Type B pancreatic cell (in vitro differentiated cells): ENCODE measurements at regions not wholly inside any gene's neighbourhood (a gene's known extent, or its start where the extent isn't known, plus 50 kb on each side); places are given as distances from the start of the nearest gene placed in this dataset.

ENCODE experiments used
- DNase-seq: peaks from one replicate; pipeline ENCODE4 v3.0.0; 2021; ENCODE audit warnings: mixed read lengths; ENCODE audit not compliant: unreplicated experiment; ENCODE audit errors: extremely low spot score
- H3K27ac Mint-ChIP-seq: 2 replicates; pipeline ENCODE4 v1.8.0; 2021; ENCODE audit warnings: mild to moderate bottlenecking, mixed read lengths
- H3K27me3 Mint-ChIP-seq: 2 replicates; pipeline ENCODE4 v1.8.0; 2021; ENCODE audit warnings: mixed read lengths
- H3K36me3 Mint-ChIP-seq: 2 replicates; pipeline ENCODE4 v1.8.0; 2021; ENCODE audit warnings: mixed read lengths
- H3K4me1 Mint-ChIP-seq: one replicate; pipeline ENCODE4 v1.8.0; 2021; ENCODE audit warnings: mixed read lengths; ENCODE audit not compliant: unreplicated experiment
- H3K4me3 Mint-ChIP-seq: 2 replicates; pipeline ENCODE4 v1.8.0; 2021; ENCODE audit warnings: mild to moderate bottlenecking, mixed read lengths
- H3K9me3 Mint-ChIP-seq: 2 replicates; pipeline ENCODE4 v1.8.0; 2021; ENCODE audit warnings: mixed read lengths
- TF ChIP-seq, protein P1 (sequence below): fragments of 200-600 bp; sonication (generic); conservative IDR thresholded peaks from 2 replicates; pipeline ENCODE4 v1.5.0; 2021; ENCODE audit warnings: antibody characterized with exemption, mild to moderate bottlenecking

DNA sequence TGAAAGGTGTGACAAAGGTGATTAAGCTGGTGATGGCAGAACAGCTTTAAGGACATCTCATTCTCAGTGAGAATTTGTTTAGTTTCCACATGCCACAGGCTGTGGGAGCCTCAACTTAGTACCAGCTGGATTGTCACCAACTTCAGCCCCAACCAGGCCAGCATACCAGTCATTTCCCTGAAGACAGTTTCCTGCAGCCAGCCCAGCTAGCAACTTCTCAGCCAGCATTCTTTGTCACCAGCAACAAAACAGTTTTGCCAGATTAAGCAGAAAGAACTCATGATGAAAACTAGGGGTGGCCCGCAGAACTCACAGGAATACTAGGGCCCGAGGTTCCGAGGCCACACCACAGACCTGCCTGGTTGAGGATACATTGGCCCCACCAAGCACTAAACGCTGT is 68.8 kb upstream of the UNC5B start:
- no peak for DNase-seq
- Mint-ChIP-seq H3K27me3 (peaks cover 32% of the 10 kb centered on the region), H3K4me1 (no peaks in the 10 kb centered on the region), H3K36me3 (no peaks in the 10 kb centered on the region), H3K4me3 (no peak overlapping the region), H3K9me3 (no peaks in the 10 kb centered on the region), H3K27ac (no peak overlapping the region)
- TF ChIP-seq, protein P1, sequence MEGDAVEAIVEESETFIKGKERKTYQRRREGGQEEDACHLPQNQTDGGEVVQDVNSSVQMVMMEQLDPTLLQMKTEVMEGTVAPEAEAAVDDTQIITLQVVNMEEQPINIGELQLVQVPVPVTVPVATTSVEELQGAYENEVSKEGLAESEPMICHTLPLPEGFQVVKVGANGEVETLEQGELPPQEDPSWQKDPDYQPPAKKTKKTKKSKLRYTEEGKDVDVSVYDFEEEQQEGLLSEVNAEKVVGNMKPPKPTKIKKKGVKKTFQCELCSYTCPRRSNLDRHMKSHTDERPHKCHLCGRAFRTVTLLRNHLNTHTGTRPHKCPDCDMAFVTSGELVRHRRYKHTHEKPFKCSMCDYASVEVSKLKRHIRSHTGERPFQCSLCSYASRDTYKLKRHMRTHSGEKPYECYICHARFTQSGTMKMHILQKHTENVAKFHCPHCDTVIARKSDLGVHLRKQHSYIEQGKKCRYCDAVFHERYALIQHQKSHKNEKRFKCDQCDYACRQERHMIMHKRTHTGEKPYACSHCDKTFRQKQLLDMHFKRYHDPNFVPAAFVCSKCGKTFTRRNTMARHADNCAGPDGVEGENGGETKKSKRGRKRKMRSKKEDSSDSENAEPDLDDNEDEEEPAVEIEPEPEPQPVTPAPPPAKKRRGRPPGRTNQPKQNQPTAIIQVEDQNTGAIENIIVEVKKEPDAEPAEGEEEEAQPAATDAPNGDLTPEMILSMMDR = no peak

- H3K4me1 Mint-ChIP-seq = no peaks in the 10 kb centered on the region
- no peak overlapping the region for H3K4me3 Mint-ChIP-seq
- no peak for DNase-seq
- H3K36me3 Mint-ChIP-seq = no peaks in the 10 kb centered on the region
- H3K27me3 Mint-ChIP-seq = peaks cover 24% of the 10 kb centered on the region
- TF ChIP-seq, protein P1 = no peak
- no peak overlapping the region for H3K27ac Mint-ChIP-seq
- H3K9me3 Mint-ChIP-seq = no peaks in the 10 kb centered on the region
These were observed 67.5 kb upstream of the UNC5B start for GRCh38 chr10:71144824-71145223.

GRCh38 chr10:71145352-71145945 is 66.9 kb upstream of the UNC5B start:
- TF ChIP-seq, protein P1 = no peak
- no peak overlapping the region for H3K4me3 Mint-ChIP-seq
- H3K36me3 Mint-ChIP-seq = no peaks in the 10 kb centered on the region
- no peaks in the 10 kb centered on the region for H3K9me3 Mint-ChIP-seq
- no peaks in the 10 kb centered on the region for H3K4me1 Mint-ChIP-seq
- H3K27me3 Mint-ChIP-seq = peaks cover 24% of the 10 kb centered on the region
- DNase-seq = no peak
- no peak overlapping the region for H3K27ac Mint-ChIP-seq

DNA sequence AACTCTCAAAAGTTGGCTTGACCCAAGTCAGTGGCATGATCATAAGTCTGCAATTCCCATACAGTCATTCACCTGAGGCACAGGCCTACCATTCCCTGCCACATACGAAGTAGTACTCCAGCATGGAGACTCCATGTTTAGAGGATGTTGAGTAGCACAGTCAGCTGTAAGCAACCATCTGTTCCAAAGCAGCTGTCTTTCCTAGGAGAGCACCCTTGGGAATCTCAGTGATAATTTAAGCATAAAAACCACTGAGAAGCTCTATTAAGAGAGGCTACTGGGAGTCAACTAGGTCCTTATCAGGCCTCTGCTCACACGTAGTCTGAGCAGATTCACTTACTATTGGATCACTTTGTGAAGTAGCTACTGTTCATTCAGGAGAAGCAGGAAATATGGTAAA is 61.6 kb upstream of the UNC5B start:
- no peak for DNase-seq
- no peak overlapping the region for H3K27ac Mint-ChIP-seq
- H3K9me3 Mint-ChIP-seq = no peaks in the 10 kb centered on the region
- no peaks in the 10 kb centered on the region for H3K36me3 Mint-ChIP-seq
- H3K27me3 Mint-ChIP-seq = peaks cover 10% of the 10 kb centered on the region
- H3K4me3 Mint-ChIP-seq = no peak overlapping the region
- TF ChIP-seq, protein P1 = no peak
- no peaks in the 10 kb centered on the region for H3K4me1 Mint-ChIP-seq

DNA sequence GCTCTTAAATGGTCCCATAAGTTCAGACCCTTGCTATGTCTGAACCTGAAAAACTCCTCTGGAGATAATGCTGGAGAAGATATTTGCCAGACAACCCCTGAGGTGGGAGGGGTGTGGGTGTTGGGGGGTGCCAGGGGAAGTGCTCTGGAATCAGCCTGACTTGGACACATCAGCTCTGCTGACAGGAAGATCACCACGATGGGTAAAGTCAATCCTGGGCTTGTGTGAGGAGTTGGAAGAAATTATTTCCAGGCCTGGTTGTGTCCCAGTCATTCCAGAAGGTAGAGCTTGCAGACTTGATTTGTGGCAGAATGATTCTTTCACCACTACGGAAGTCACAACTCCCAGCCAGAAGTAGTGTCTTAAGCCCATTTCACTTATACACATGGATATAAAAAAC is 60.3 kb upstream of the UNC5B start:
- peaks cover 4% of the 10 kb centered on the region for H3K27me3 Mint-ChIP-seq
- DNase-seq = no peak
- no peaks in the 10 kb centered on the region for H3K4me1 Mint-ChIP-seq
- TF ChIP-seq, protein P1 = no peak
- no peak overlapping the region for H3K4me3 Mint-ChIP-seq
- no peaks in the 10 kb centered on the region for H3K9me3 Mint-ChIP-seq
- H3K27ac Mint-ChIP-seq = no peak overlapping the region
- H3K36me3 Mint-ChIP-seq = no peaks in the 10 kb centered on the region

- DNase-seq = no peak
- no peaks in the 10 kb centered on the region for H3K9me3 Mint-ChIP-seq
- TF ChIP-seq, protein P1 = no peak
- no peak overlapping the region for H3K4me3 Mint-ChIP-seq
- no peak overlapping the region for H3K27ac Mint-ChIP-seq
- no peaks in the 10 kb centered on the region for H3K4me1 Mint-ChIP-seq
- peaks cover 4% of the 10 kb centered on the region for H3K27me3 Mint-ChIP-seq
- H3K36me3 Mint-ChIP-seq = no peaks in the 10 kb centered on the region
These were observed 55.9 kb upstream of the UNC5B start for GRCh38 chr10:71156436-71156835.
